ENCODE measurements at regions not wholly inside any gene's neighbourhood (a gene's known extent, or its start where the extent isn't known, plus 50 kb on each side); places are given as distances from the start of the nearest gene placed in this dataset.

DNA sequence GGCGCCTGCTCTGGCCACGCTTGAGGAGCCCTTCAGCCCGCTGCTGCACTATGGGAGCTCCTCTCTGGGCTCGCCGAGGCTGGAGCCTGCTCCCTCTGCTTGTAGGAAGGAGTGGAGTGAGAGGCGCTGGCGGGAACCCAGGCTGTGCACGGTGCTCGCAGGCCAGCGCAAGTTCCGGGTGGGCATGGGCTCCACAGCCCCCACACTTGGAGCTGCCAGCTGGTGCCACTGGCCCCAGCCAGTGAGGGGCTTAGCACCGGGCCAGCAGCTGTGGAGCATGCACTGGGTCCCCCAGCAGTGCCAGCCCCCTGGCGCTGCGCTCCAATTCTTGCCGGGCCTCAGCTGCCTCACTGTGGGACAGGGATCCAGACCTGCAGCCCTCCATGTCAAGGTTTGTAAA is 122.1 kb upstream of the CD180 start:
- no peak for DNase-seq (ENCODE audit: extremely low spot score)
- POLR2A ChIA-PET, result no interaction called here
- CTCF ChIA-PET, result interaction anchor here (3.7 kb wide), 1 partner anchor 34 kb away, joined by 10 read pairs; no protein-coding TSS in a partner anchor
- TF ChIP-seq, protein P1, sequence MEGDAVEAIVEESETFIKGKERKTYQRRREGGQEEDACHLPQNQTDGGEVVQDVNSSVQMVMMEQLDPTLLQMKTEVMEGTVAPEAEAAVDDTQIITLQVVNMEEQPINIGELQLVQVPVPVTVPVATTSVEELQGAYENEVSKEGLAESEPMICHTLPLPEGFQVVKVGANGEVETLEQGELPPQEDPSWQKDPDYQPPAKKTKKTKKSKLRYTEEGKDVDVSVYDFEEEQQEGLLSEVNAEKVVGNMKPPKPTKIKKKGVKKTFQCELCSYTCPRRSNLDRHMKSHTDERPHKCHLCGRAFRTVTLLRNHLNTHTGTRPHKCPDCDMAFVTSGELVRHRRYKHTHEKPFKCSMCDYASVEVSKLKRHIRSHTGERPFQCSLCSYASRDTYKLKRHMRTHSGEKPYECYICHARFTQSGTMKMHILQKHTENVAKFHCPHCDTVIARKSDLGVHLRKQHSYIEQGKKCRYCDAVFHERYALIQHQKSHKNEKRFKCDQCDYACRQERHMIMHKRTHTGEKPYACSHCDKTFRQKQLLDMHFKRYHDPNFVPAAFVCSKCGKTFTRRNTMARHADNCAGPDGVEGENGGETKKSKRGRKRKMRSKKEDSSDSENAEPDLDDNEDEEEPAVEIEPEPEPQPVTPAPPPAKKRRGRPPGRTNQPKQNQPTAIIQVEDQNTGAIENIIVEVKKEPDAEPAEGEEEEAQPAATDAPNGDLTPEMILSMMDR (IDR thresholded peaks at IDR 0.05; ENCODE audit: control extremely low read depth, extremely low read depth, low read depth, missing control alignments), result no peak

DNA sequence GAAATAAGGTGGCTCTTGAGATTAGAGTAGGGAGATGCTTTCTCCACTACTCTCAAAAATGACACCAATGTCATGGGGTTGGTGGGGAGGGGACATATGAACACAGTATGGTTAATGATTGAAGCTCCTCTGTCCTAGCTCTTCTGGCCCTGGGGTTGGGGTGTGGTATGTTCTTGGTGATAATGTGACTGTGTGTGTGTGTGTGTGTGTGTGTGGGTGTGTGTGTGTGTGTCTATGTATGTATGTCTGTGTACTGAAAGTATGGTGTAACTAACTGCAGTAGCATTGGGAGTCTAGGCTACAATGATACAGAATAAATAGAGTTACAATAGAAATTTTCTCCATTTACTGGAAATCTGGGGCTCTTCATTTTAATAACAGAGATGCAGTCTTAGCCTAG is 121.0 kb upstream of the CD180 start:
- POLR2A ChIA-PET, result no interaction called here
- TF ChIP-seq, protein P1 (IDR thresholded peaks at IDR 0.05; ENCODE audit: control extremely low read depth, extremely low read depth, low read depth, missing control alignments), result no peak
- CTCF ChIA-PET, result interaction anchor here (1.1 to 3.7 kb wide), 2 partner anchors 33 to 71 kb away, joined by 3 to 10 read pairs; no protein-coding TSS in a partner anchor
- no peak for DNase-seq (ENCODE audit: extremely low spot score)

DNA sequence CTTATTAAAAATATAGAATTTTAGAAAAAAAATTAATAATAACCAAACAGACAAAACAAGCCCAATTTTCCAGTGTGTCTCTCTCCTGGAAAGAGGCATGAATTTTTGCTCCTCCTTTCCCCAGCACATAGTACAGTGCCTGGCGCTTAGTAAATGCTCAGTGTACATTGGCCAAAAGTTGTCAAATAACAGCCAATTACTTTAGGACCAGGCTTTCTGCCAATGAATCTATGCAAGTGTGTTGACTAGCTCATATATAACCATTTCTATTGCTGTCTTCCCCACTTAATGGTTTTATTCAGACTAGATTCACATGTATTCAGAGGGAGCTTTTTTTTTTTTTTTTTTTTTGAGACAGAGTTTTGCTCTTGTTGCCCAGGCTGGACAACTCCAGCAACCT is 120.1 kb upstream of the CD180 start:
- CTCF ChIA-PET, result interaction anchor here (1.1 to 3.7 kb wide), 2 partner anchors 32 to 71 kb away, joined by 3 to 10 read pairs; no protein-coding TSS in a partner anchor

DNA sequence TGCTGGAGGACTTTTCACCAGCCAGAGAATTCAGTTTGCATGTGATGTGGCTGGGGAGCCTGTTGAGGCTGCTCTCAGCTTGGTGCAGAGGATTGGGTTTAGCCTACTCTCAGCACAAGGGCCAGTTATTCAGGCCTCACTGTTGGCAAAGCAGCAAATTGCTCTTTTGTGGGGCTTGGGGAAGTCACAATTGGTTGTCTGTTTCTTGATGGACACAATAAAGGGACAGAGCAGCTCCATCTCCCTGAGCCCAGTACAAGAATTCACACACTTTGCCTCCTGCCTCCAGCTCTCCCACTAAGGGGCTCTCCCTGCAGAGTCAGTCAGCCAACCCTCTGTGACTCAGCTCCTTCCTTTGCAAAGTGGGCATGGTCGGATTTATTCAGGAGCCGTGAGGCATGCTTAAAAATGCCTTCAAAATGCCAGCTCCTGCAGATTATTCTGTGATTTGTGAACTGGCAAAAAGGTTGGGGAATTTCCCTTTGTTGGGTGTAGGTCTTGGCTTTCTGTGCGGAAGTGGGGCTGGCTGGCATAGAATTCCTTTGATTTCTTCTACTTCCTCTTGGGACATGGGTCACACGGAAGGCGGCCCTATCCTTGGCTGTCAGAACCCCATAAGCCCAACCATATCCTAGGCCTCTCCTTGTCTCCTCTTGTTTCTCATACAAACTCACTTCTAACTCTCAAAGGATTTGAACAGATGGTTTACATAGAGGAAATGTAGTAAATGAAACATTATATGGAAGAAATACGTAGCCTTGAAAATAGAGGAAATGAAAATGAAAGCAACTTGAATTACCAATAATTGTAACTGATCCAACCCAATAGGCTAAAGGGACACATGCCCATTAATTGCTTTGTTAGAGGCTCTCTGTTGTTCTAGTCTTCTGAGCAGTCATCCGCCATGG is 118.7 kb upstream of the CD180 start:
- POLR2A ChIA-PET, result no interaction called here
- TF ChIP-seq, protein P1 (IDR thresholded peaks at IDR 0.05; ENCODE audit: control extremely low read depth, extremely low read depth, low read depth, missing control alignments), result no peak
- CTCF ChIA-PET, result interaction anchor here (0.9 to 3.7 kb wide), 2 partner anchors 18 to 31 kb away, joined by 4 to 10 read pairs; no protein-coding TSS in a partner anchor
- no peak for DNase-seq (ENCODE audit: extremely low spot score)

More for the DNA sequence above, 120.1 kb upstream of the CD180 start:
- TF ChIP-seq, protein P1 (IDR thresholded peaks at IDR 0.05; ENCODE audit: control extremely low read depth, extremely low read depth, low read depth, missing control alignments), result no peak
- POLR2A ChIA-PET, result no interaction called here
- no peak for DNase-seq (ENCODE audit: extremely low spot score)

DNA sequence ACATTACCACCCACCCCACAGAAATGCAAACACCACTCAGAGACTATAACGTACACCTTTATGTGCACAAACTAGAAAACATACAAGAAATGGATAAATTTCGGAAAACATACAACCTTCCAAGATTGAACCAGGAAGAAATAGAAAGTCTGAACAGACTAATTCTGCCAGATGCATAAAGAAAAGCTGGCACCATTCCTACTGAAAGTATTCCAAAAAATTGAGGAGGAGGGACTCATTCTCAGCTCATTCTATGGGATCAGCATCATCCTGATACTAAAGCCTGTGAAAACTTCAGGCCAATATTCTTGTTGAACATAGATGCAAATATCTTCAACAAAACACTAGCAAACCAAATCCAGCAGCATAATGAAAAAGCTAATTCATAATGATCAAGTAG is 115.1 kb upstream of the CD180 start:
- TF ChIP-seq, protein P1 (IDR thresholded peaks at IDR 0.05; ENCODE audit: control extremely low read depth, extremely low read depth, low read depth, missing control alignments), result no peak
- POLR2A ChIA-PET, result no interaction called here
- CTCF ChIA-PET, result no interaction called here
- DNase-seq (ENCODE audit: extremely low spot score), result no peak

GRCh38 chr5:67311208-67311607 is 114.6 kb upstream of the CD180 start:
- ChIA-PET CTCF (no interaction called here), POLR2A (no interaction called here)
- DNase-seq (ENCODE audit: extremely low spot score), result no peak
- TF ChIP-seq, protein P1 (IDR thresholded peaks at IDR 0.05; ENCODE audit: control extremely low read depth, extremely low read depth, low read depth, missing control alignments), result no peak

Measured in GM10248 (cell line).